Peyer's patch (tissue), 4 donors: ENCODE measurements at regions not wholly inside any gene's neighbourhood (a gene's known extent, or its start where the extent isn't known, plus 50 kb on each side); places are given as distances from the start of the nearest gene placed in this dataset.
"Not testable (repeated sequence)": the region's sequence is repeated elsewhere in the genome, so short reads cannot be mapped to it uniquely, and the experiment has no call there.

Experiments
- DNase-seq, 3 donors: peaks; one replicate each; pipeline ENCODE4 v3.0.0-alpha.2; 2017 to 2019
- H3K27ac ChIP-seq, 4 donors: fragments of 200-600 bp; sonication (generic); one replicate each; pipeline ENCODE4 v1.5.1; 2016 to 2019
- H3K27me3 ChIP-seq, 2 donors: fragments of 200-600 bp; sonication (generic); one replicate each; pipeline ENCODE4 v1.5.1; 2019
- H3K36me3 ChIP-seq, 3 donors: fragments of 200-600 bp; sonication (generic); one replicate each; pipeline ENCODE4 v1.5.1; 2016 to 2019
- H3K4me1 ChIP-seq, 4 donors: fragments of 200-600 bp; sonication (generic); one replicate each; pipeline ENCODE4 v1.5.1; 2016 to 2019
- H3K4me3 ChIP-seq, 4 donors: fragments of 200-600 bp; sonication (generic); 1 replicate in 3 of 4; 2 replicates in 1 of 4; pipeline ENCODE4 v1.5.1; 2016 to 2019; ENCODE audit warnings: mild to moderate bottlenecking in 1 of 4
- H3K9me3 ChIP-seq, 4 donors: fragments of 200-600 bp; sonication (generic); one replicate each; pipeline ENCODE4 v1.5.1; 2016 to 2019; ENCODE audit warnings: mild to moderate bottlenecking in 1 of 4
- POLR2A ChIP-seq, 2 donors: fragments of 450-650 bp; IDR thresholded peaks; one replicate each; pipeline ENCODE4 v1.5.1; 2017; ENCODE audit warnings: antibody characterized with exemption in 2 of 2, mild to moderate bottlenecking in 2 of 2, moderate library complexity in 2 of 2
- TF ChIP-seq, protein P1 (sequence below), 6 experiments: fragments of 450-650 bp in 4 of 6; fragments of 200-600 bp in 2 of 6; sonication (generic) in 1 of 6; IDR thresholded peaks; one replicate each; pipeline ENCODE4 v1.5.1; 2017 to 2019; ENCODE audit warnings: antibody characterized with exemption in 6 of 6, mild to moderate bottlenecking in 3 of 6, moderate library complexity in 1 of 6

GRCh38 chrX:54640736-54641135, 110.7 kb downstream of the GNL3L start:
- Histone ChIP-seq H3K4me1 (no peaks in the 10 kb centered on the region), H3K4me3 (no peak overlapping the region), H3K27me3 (no peaks in the 10 kb centered on the region), H3K27ac (peak overlapping the region in 2 of 4 donors; percentile 91 to 94), H3K9me3 (no peaks in the 10 kb centered on the region), H3K36me3 (no peaks in the 10 kb centered on the region)
- TF ChIP-seq, protein P1, sequence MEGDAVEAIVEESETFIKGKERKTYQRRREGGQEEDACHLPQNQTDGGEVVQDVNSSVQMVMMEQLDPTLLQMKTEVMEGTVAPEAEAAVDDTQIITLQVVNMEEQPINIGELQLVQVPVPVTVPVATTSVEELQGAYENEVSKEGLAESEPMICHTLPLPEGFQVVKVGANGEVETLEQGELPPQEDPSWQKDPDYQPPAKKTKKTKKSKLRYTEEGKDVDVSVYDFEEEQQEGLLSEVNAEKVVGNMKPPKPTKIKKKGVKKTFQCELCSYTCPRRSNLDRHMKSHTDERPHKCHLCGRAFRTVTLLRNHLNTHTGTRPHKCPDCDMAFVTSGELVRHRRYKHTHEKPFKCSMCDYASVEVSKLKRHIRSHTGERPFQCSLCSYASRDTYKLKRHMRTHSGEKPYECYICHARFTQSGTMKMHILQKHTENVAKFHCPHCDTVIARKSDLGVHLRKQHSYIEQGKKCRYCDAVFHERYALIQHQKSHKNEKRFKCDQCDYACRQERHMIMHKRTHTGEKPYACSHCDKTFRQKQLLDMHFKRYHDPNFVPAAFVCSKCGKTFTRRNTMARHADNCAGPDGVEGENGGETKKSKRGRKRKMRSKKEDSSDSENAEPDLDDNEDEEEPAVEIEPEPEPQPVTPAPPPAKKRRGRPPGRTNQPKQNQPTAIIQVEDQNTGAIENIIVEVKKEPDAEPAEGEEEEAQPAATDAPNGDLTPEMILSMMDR (IDR thresholded peaks at IDR 0.05) = no peak
- TF ChIP-seq POLR2A (IDR thresholded peaks at IDR 0.05) = no peak
- DNase-seq = no peak

DNA sequence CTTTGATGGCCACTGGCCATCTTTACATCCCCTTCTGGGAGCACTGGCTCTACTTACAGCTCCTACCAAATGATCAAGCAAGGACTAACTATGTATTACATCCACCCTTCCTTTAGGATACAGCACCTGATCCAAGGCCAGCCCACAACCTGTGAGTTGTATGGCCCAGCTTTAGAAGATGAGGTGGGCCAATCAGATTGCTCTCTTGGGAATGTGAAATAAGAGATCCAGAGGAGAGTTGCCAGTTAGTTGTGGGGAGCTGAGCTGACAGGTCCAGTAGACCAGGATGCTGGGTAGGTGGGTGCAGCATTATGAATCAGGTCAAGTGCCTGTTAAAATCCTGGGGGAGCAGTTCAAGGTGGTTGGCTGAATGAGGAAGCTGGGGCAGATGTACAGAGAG, 111.5 kb downstream of the GNL3L start:
- Histone ChIP-seq H3K4me3 (no peak overlapping the region), H3K9me3 (no peaks in the 10 kb centered on the region), H3K4me1 (no peaks in the 10 kb centered on the region), H3K36me3 (no peaks in the 10 kb centered on the region), H3K27me3 (no peaks in the 10 kb centered on the region), H3K27ac (no peak overlapping the region)
- no peak for DNase-seq
- no peak for TF ChIP-seq POLR2A (IDR thresholded peaks at IDR 0.05)
- TF ChIP-seq, protein P1 (IDR thresholded peaks at IDR 0.05) = no peak

- H3K4me3 ChIP-seq, H3K27ac ChIP-seq, H3K4me1 ChIP-seq, H3K27me3 ChIP-seq, DNase-seq, H3K9me3 ChIP-seq, H3K36me3 ChIP-seq: not testable (repeated sequence)
These were observed 117.6 kb downstream of the GNL3L start for GRCh38 chrX:54647607-54648006.

- Histone ChIP-seq H3K9me3 (no peaks in the 10 kb centered on the region), H3K4me3 (no peak overlapping the region), H3K4me1 (no peaks in the 10 kb centered on the region), H3K27ac (no peak overlapping the region), H3K36me3 (no peaks in the 10 kb centered on the region), H3K27me3 (no peaks in the 10 kb centered on the region)
- TF ChIP-seq, protein P1 (IDR thresholded peaks at IDR 0.05) = no peak
- no peak for TF ChIP-seq POLR2A (IDR thresholded peaks at IDR 0.05)
- DNase-seq = no peak
These were observed 129.5 kb downstream of the GNL3L start for GRCh38 chrX:54659547-54659946.

GRCh38 chrX:54675762-54676161, 122.3 kb downstream of the ITIH6 start:
- TF ChIP-seq, protein P1 (IDR thresholded peaks at IDR 0.05) = no peak
- no peak for TF ChIP-seq POLR2A (IDR thresholded peaks at IDR 0.05)
- no peaks in the 10 kb centered on the region for H3K27me3 ChIP-seq
- H3K4me1 ChIP-seq = no peaks in the 10 kb centered on the region

GRCh38 chrX:54695231-54695630, 102.8 kb downstream of the ITIH6 start:
- TF ChIP-seq, protein P1 (IDR thresholded peaks at IDR 0.05) = no peak
- TF ChIP-seq POLR2A (IDR thresholded peaks at IDR 0.05) = no peak
- Histone ChIP-seq H3K4me3 (no peak overlapping the region), H3K4me1 (no peaks in the 10 kb centered on the region), H3K27ac (no peak overlapping the region), H3K9me3 (no peaks in the 10 kb centered on the region), H3K36me3 (no peaks in the 10 kb centered on the region), H3K27me3 (no peaks in the 10 kb centered on the region)
- no peak for DNase-seq

More at GRCh38 chrX:54675762-54676161, 122.3 kb downstream of the ITIH6 start:
- Histone ChIP-seq H3K4me3 (no peak overlapping the region), H3K27ac (no peak overlapping the region), H3K9me3 (no peaks in the 10 kb centered on the region), H3K36me3 (no peaks in the 10 kb centered on the region)
- no peak for DNase-seq
